OCI-LY1 (cell line): ENCODE measurements at regions not wholly inside any gene's neighbourhood (a gene's known extent, or its start where the extent isn't known, plus 50 kb on each side); places are given as distances from the start of the nearest gene placed in this dataset.

Experiments used
- H2AFZ ChIP-seq: fragments of 200-600 bp; sonication (generic), shearing (Covaris generic); 2 replicates; pipeline ENCODE4 v1.6.0; 2014; ENCODE audit warnings: antibody characterized with exemption, mild to moderate bottlenecking, low read length
- H3F3A ChIP-seq: fragments of 200-600 bp; sonication (generic), shearing (Covaris generic); 2 replicates; pipeline ENCODE4 v1.6.0; 2014; ENCODE audit warnings: mild to moderate bottlenecking, antibody characterized with exemption, low read length, moderate library complexity; ENCODE audit not compliant: insufficient read depth
- H3K27ac ChIP-seq: fragments of 200-600 bp; sonication (generic); 2 replicates; pipeline ENCODE4 v1.5.1; 2014; ENCODE audit warnings: low read length, mixed run types, mild to moderate bottlenecking, low read depth; ENCODE audit not compliant: poor library complexity, severe bottlenecking
- H3K27me3 ChIP-seq: fragments of 200-600 bp; sonication (generic); 2 replicates; pipeline ENCODE4 v1.6.0; 2014; ENCODE audit warnings: antibody characterized with exemption, mild to moderate bottlenecking, low read length, moderate library complexity; ENCODE audit not compliant: insufficient read depth
- H3K36me3 ChIP-seq: fragments of 200-600 bp; sonication (generic); 2 replicates; pipeline ENCODE4 v1.6.1; 2014; ENCODE audit warnings: mild to moderate bottlenecking, antibody characterized with exemption, low read length, moderate library complexity, mixed read lengths; ENCODE audit not compliant: insufficient read depth
- H3K4me1 ChIP-seq: fragments of 200-600 bp; sonication (generic); 2 replicates; pipeline ENCODE4 v1.5.1; 2014; ENCODE audit warnings: mild to moderate bottlenecking, low read length, moderate library complexity; ENCODE audit not compliant: insufficient read depth, severe bottlenecking
- H3K4me2 ChIP-seq: fragments of 200-600 bp; sonication (generic), shearing (Covaris generic); 2 replicates; pipeline ENCODE4 v1.6.1; 2014; ENCODE audit warnings: low read length
- H3K4me3 ChIP-seq: fragments of 200-600 bp; sonication (generic); 2 replicates; pipeline ENCODE4 v1.5.1; 2014; ENCODE audit warnings: low read length, low read depth, mild to moderate bottlenecking, mixed read lengths; ENCODE audit not compliant: poor library complexity, severe bottlenecking
- H3K79me2 ChIP-seq: fragments of 200-600 bp; shearing (Covaris generic); 2 replicates; pipeline ENCODE4 v1.6.1; 2016; ENCODE audit warnings: mixed run types, low read length, mixed read lengths; ENCODE audit not compliant: insufficient read depth
- H3K9ac ChIP-seq: fragments of 200-600 bp; sonication (generic), shearing (Covaris generic); 2 replicates; pipeline ENCODE4 v1.6.1; 2014; ENCODE audit warnings: mild to moderate bottlenecking, low read length, mixed read lengths
- H3K9me2 ChIP-seq: fragments of 200-600 bp; sonication (generic), shearing (Covaris generic); 2 replicates; pipeline ENCODE4 v1.6.1; 2014; ENCODE audit warnings: low read depth, mild to moderate bottlenecking, low read length, mixed read lengths
- H3K9me3 ChIP-seq: fragments of 200-600 bp; shearing (Covaris generic); 2 replicates; pipeline ENCODE4 v1.6.1; 2014; ENCODE audit warnings: low read length, mixed read lengths
- H4K20me1 ChIP-seq: fragments of 200-600 bp; sonication (generic), shearing (Covaris generic); 2 replicates; pipeline ENCODE4 v1.6.0; 2016; ENCODE audit warnings: mild to moderate bottlenecking, low read length; ENCODE audit not compliant: insufficient read depth
- EZH2 ChIP-seq: fragments of 200-600 bp; sonication (generic), shearing (Covaris generic); IDR thresholded peaks from 2 replicates; pipeline ENCODE4 v1.8.0; 2017; ENCODE audit warnings: borderline replicate concordance, mixed run types, mild to moderate bottlenecking, antibody characterized with exemption, low read length, moderate library complexity, mixed read lengths
- TF ChIP-seq, protein P1 (sequence below): fragments of 200-600 bp; sonication (generic), shearing (Covaris generic); IDR thresholded peaks from 2 replicates; pipeline ENCODE4 v1.5.1; 2017; ENCODE audit warnings: mild to moderate bottlenecking, antibody characterized with exemption, low read length, moderate library complexity, mixed read lengths

DNA sequence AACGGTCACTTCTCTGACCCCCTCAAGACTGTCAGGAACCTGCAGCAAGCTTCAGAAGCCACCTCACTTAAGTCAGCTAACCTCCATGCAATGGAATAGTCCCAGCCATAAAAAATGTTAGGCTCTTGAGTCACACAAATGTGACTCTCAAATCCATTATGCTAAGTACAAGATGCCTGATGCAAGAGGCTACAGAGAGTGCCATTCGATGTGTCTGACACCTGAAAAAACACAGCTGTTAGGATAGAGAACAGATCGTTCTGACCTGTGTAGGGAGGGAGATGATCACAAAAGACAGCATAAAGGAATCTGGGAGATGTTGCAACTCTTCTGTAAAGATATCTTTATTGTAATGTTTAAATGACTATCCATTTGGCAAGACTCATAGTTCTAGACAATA, 712.4 kb downstream of the TBC1D22A start:
- no peaks in the 10 kb centered on the region for H3K79me2 ChIP-seq

DNA sequence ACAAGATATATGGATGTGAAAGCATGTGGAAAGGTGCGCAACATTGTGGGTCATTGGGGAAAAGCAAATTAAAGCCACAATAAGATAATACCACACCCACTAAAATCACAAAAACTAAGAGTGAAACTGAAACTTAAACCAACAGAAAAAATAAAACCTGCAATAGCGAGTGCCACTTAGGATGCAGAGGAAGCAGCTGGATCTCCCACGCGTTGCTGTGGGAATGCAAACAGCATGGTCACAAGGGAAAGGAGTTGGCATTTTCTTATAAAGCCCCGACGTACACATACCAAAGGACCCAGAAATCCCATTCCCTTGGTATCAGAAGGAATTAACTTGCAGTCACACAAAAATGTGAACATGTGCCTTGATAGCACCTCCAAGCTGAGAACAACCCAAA, 712.0 kb downstream of the TBC1D22A start:
- Histone ChIP-seq H3K36me3 (no peaks in the 10 kb centered on the region), H3K4me2 (no peak overlapping the region), H2AFZ (no peak overlapping the region), H3K79me2 (no peaks in the 10 kb centered on the region), H3K9me2 (no peaks in the 10 kb centered on the region), H3K27ac (no peak overlapping the region), H3F3A (no peaks in the 10 kb centered on the region), H4K20me1 (no peaks in the 10 kb centered on the region), H3K9ac (no peak overlapping the region), H3K27me3 (no peaks in the 10 kb centered on the region), H3K9me3 (no peaks in the 10 kb centered on the region), H3K4me3 (no peak overlapping the region), H3K4me1 (no peaks in the 10 kb centered on the region)
- TF ChIP-seq EZH2: no peak
- TF ChIP-seq, protein P1, sequence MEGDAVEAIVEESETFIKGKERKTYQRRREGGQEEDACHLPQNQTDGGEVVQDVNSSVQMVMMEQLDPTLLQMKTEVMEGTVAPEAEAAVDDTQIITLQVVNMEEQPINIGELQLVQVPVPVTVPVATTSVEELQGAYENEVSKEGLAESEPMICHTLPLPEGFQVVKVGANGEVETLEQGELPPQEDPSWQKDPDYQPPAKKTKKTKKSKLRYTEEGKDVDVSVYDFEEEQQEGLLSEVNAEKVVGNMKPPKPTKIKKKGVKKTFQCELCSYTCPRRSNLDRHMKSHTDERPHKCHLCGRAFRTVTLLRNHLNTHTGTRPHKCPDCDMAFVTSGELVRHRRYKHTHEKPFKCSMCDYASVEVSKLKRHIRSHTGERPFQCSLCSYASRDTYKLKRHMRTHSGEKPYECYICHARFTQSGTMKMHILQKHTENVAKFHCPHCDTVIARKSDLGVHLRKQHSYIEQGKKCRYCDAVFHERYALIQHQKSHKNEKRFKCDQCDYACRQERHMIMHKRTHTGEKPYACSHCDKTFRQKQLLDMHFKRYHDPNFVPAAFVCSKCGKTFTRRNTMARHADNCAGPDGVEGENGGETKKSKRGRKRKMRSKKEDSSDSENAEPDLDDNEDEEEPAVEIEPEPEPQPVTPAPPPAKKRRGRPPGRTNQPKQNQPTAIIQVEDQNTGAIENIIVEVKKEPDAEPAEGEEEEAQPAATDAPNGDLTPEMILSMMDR: no peak

More for the DNA sequence above, 712.4 kb downstream of the TBC1D22A start:
- Histone ChIP-seq H2AFZ (no peak overlapping the region), H3K4me3 (no peak overlapping the region), H4K20me1 (no peaks in the 10 kb centered on the region), H3K27me3 (no peaks in the 10 kb centered on the region), H3K9ac (no peak overlapping the region), H3K9me2 (no peaks in the 10 kb centered on the region), H3K4me1 (no peaks in the 10 kb centered on the region), H3K9me3 (no peaks in the 10 kb centered on the region), H3K4me2 (no peak overlapping the region), H3K27ac (no peak overlapping the region), H3K36me3 (no peaks in the 10 kb centered on the region), H3F3A (no peaks in the 10 kb centered on the region)
- TF ChIP-seq EZH2: no peak
- TF ChIP-seq, protein P1: no peak

DNA sequence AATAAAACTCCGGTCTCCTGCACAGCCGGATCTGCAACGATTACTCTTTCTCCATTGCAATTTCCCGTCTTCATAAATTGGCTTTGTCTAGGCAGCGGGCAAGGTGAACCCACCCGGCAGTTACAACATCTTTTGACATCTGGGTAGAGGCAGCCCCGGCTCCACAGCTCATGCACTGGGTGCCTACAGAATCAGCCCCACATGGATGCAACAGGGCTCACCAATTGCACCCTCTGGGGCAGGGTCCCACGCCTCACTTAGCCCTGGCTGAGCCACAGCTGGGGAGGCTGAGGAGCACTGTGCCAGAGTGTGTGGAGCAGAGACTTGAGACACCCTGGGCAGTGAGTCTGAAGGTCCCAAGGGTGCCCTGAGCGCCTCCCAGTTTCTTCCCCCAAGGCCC, 710.2 kb downstream of the TBC1D22A start:
- Histone ChIP-seq H3K4me2 (no peak overlapping the region), H2AFZ (no peak overlapping the region), H3K9me3 (no peaks in the 10 kb centered on the region), H3K79me2 (no peaks in the 10 kb centered on the region), H3K27me3 (no peaks in the 10 kb centered on the region), H3K27ac (no peak overlapping the region), H3K9ac (no peak overlapping the region), H4K20me1 (no peaks in the 10 kb centered on the region), H3K36me3 (no peaks in the 10 kb centered on the region), H3K9me2 (no peaks in the 10 kb centered on the region), H3K4me3 (no peak overlapping the region), H3K4me1 (no peaks in the 10 kb centered on the region), H3F3A (no peaks in the 10 kb centered on the region)
- TF ChIP-seq, protein P1: no peak
- TF ChIP-seq EZH2: no peak
